ENCODE measurements at regions not wholly inside any gene's neighbourhood (a gene's known extent, or its start where the extent isn't known, plus 50 kb on each side); places are given as distances from the start of the nearest gene placed in this dataset.

DNA sequence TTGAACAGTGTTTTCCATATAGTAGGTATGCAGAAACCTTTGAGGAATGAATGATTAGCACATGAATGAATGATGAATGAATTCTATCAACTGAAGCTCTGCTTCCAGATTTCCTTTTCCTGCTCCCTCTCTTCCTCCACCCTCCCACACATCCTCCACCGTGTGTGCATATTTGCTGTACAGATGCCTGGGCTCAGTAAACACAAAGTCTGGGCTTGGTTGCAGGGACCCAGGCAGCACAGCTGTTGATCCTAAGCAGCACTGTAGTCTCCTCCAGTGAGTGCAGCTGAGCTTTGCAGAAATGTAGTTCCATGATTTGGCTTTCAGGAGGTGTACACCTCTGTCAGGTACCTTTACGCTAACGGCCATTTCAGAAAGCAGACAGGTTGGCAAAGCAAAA lies 611.7 kb downstream of the NUF2 start:
- TF ChIP-seq, protein P1, sequence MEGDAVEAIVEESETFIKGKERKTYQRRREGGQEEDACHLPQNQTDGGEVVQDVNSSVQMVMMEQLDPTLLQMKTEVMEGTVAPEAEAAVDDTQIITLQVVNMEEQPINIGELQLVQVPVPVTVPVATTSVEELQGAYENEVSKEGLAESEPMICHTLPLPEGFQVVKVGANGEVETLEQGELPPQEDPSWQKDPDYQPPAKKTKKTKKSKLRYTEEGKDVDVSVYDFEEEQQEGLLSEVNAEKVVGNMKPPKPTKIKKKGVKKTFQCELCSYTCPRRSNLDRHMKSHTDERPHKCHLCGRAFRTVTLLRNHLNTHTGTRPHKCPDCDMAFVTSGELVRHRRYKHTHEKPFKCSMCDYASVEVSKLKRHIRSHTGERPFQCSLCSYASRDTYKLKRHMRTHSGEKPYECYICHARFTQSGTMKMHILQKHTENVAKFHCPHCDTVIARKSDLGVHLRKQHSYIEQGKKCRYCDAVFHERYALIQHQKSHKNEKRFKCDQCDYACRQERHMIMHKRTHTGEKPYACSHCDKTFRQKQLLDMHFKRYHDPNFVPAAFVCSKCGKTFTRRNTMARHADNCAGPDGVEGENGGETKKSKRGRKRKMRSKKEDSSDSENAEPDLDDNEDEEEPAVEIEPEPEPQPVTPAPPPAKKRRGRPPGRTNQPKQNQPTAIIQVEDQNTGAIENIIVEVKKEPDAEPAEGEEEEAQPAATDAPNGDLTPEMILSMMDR (IDR thresholded peaks at IDR 0.05; ENCODE audit: extremely low read depth in 1 of 2, insufficient read depth in 1 of 2, low read depth in 1 of 2, low read length in 2 of 2): no peak
- TF ChIP-seq GATA2 (IDR thresholded peaks at IDR 0.05; ENCODE audit: insufficient read depth, insufficient read length, low read depth, low read length) (no peak), POLR2AphosphoS5 (IDR thresholded peaks at IDR 0.05; ENCODE audit: insufficient read depth, low read depth, low read length) (no peak), POLR2A (IDR thresholded peaks at IDR 0.05; ENCODE audit: low read depth, low read length) (no peak)
